Renal cortex interstitium (tissue), 11 donors: ENCODE measurements at regions not wholly inside any gene's neighbourhood (a gene's known extent, or its start where the extent isn't known, plus 50 kb on each side); places are given as distances from the start of the nearest gene placed in this dataset.
"Not testable (repeated sequence)": the region's sequence is repeated elsewhere in the genome, so short reads cannot be mapped to it uniquely, and the experiment has no call there.

Experiments used
- DNase-seq, 11 donors: peaks; one replicate each; pipeline ENCODE4 v3.0.0-alpha.2; 2013; ENCODE audit warnings: low read depth in 9 of 11, low spot score in 4 of 11; ENCODE audit errors: extremely low read depth in 1 of 11

- DNase-seq: no peak
Measured at GRCh38 chr3:160047876-160048275, 59.2 kb downstream of the IL12A start.

- no peak for DNase-seq
Measured at GRCh38 chr3:160049038-160049437, 60.4 kb downstream of the IL12A start.

- DNase-seq: peak in 3 of 11 donors; percentile 7 to 30 (median 19)
Measured at GRCh38 chr3:160049565-160049964, 60.9 kb downstream of the IL12A start.

GRCh38 chr3:160049988-160050387, 61.4 kb downstream of the IL12A start:
- DNase-seq: no peak

GRCh38 chr3:160052385-160053047, 63.9 kb downstream of the IL12A start:
- DNase-seq: no peak

- no peak for DNase-seq
Measured at GRCh38 chr3:160053048-160053391, 64.4 kb downstream of the IL12A start.

GRCh38 chr3:160054862-160055261, 66.2 kb downstream of the IL12A start:
- not testable (repeated sequence) for DNase-seq

GRCh38 chr3:160055659-160056058, 67.0 kb downstream of the IL12A start:
- DNase-seq: no peak

- no peak for DNase-seq
Measured at GRCh38 chr3:160057331-160057730, 68.7 kb downstream of the IL12A start.

- DNase-seq: no peak
Measured at GRCh38 chr3:160060409-160061027, 71.9 kb downstream of the IL12A start.

- no peak for DNase-seq
Measured at GRCh38 chr3:160061525-160061924, 72.9 kb downstream of the IL12A start.

- DNase-seq: no peak
Measured at GRCh38 chr3:160065282-160065681, 76.6 kb downstream of the IL12A start.

- no peak for DNase-seq
Measured at GRCh38 chr3:160065786-160066185, 77.2 kb downstream of the IL12A start.

GRCh38 chr3:160069986-160070385, 81.4 kb downstream of the IL12A start:
- DNase-seq: no peak

GRCh38 chr3:160076519-160076918, 87.9 kb downstream of the IL12A start:
- no peak for DNase-seq

- no peak for DNase-seq
Measured at GRCh38 chr3:160078533-160078932, 89.9 kb downstream of the IL12A start.

- DNase-seq: no peak
Measured at GRCh38 chr3:160081958-160082533, 93.4 kb downstream of the IL12A start.

GRCh38 chr3:160084998-160085397, 96.4 kb downstream of the IL12A start:
- no peak for DNase-seq

- DNase-seq: no peak
Measured at GRCh38 chr3:160088492-160089137, 100.0 kb downstream of the IL12A start.

GRCh38 chr3:160090653-160091052, 102.0 kb downstream of the IL12A start:
- no peak for DNase-seq
